ENCODE measurements at regions not wholly inside any gene's neighbourhood (a gene's known extent, or its start where the extent isn't known, plus 50 kb on each side); places are given as distances from the start of the nearest gene placed in this dataset.

DNA sequence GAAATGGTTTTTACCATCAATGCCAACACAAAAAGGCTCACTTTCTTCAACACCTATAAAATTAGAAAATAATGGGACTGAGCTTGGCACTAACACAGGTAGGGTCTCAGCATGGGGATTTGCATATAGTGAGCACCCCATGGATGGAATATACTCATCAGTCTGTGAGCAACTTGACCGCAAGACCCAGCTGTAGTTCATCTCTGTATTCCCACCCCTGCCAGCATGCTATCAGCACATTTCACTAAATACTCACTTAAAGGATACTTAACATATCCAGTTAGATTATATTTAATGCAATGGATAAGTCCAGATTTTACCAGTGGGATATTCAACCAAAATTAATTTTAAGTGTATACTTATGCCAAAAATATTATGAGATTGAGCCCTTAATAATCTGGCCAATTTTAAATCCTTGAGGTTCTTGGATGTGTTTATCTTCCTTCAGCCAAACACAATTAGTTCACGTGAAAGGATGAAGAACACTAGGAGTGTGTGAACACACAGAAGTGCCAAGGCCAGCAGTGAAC is 66.7 kb downstream of the C16orf95 start:
- intact Hi-C loops (cut with DNase I), result no loop called here
- H3K4me1 ChIP-seq, result no peaks in the 10 kb centered on the region

GRCh38 chr16:87252269-87252970 is 64.8 kb downstream of the C16orf95 start:
- no peaks in the 10 kb centered on the region for H3K4me1 ChIP-seq
- H3K9me3 ChIP-seq, result no peaks in the 10 kb centered on the region
- intact Hi-C loops (cut with DNase I), result no loop called here
- H3K27ac ChIP-seq, result no peak overlapping the region
- TF ChIP-seq, protein P1, sequence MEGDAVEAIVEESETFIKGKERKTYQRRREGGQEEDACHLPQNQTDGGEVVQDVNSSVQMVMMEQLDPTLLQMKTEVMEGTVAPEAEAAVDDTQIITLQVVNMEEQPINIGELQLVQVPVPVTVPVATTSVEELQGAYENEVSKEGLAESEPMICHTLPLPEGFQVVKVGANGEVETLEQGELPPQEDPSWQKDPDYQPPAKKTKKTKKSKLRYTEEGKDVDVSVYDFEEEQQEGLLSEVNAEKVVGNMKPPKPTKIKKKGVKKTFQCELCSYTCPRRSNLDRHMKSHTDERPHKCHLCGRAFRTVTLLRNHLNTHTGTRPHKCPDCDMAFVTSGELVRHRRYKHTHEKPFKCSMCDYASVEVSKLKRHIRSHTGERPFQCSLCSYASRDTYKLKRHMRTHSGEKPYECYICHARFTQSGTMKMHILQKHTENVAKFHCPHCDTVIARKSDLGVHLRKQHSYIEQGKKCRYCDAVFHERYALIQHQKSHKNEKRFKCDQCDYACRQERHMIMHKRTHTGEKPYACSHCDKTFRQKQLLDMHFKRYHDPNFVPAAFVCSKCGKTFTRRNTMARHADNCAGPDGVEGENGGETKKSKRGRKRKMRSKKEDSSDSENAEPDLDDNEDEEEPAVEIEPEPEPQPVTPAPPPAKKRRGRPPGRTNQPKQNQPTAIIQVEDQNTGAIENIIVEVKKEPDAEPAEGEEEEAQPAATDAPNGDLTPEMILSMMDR (IDR thresholded peaks at IDR 0.05), result no peak
- no peak for ATAC-seq
- H3K4me3 ChIP-seq, result no peak overlapping the region
- H3K27me3 ChIP-seq (ENCODE audit: low read depth), result no peaks in the 10 kb centered on the region
- H3K36me3 ChIP-seq, result no peaks in the 10 kb centered on the region
- DNase-seq, result no peak

More for the DNA sequence above, 66.7 kb downstream of the C16orf95 start:
- ATAC-seq (no peak), DNase-seq (no peak)
- Histone ChIP-seq H3K4me3 (no peak overlapping the region), H3K36me3 (no peaks in the 10 kb centered on the region), H3K27me3 (ENCODE audit: low read depth) (no peaks in the 10 kb centered on the region), H3K9me3 (no peaks in the 10 kb centered on the region), H3K27ac (no peak overlapping the region)
- TF ChIP-seq, protein P1 (IDR thresholded peaks at IDR 0.05), result no peak
